ENCODE measurements at regions not wholly inside any gene's neighbourhood (a gene's known extent, or its start where the extent isn't known, plus 50 kb on each side); places are given as distances from the start of the nearest gene placed in this dataset.
"Not testable (repeated sequence)": the region's sequence is repeated elsewhere in the genome, so short reads cannot be mapped to it uniquely, and the experiment has no call there.

DNA sequence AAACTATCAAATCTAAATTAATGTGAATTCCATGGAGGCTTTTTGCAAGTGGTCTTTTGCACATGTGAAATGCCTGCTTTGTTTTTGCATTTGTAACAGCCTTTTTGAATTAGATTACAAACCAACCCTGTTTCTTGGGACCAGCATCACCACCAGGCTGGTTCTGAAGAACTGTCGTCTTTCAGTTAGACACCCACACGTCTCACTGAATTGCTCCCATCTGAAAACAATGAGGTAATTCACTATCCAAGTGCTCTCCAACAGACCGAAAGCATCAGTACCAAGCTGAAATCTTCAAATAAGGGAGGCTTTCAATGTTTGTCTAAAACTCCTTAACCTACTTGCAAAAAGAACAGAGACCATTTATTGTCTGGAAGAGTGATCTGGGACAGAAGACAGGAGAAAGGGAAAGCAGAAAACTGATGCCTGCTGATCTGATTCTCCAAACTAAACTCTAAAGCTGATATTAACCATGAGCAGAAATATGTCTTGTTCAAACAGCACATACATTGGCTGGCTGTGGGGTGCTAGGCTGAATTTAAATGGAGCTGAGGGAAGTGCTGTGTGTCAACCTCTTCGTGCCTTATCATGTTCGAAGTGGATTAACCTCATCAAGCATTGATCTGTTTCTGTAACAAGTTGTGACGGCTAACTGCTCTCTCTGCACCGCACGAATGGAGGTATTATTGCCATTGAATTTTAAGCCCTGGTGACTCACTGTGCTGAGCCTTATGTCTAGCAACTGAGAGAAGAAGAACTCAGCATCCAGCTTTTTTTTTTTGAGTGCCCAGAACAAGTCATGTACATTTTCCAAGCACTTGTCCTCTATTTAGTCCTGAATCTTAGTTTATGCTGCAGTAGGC lies 213.7 kb upstream of the P2RY1 start:
- DNase-seq (ENCODE audit: low read depth in 2 of 3, low spot score in 2 of 3) = no peak

DNA sequence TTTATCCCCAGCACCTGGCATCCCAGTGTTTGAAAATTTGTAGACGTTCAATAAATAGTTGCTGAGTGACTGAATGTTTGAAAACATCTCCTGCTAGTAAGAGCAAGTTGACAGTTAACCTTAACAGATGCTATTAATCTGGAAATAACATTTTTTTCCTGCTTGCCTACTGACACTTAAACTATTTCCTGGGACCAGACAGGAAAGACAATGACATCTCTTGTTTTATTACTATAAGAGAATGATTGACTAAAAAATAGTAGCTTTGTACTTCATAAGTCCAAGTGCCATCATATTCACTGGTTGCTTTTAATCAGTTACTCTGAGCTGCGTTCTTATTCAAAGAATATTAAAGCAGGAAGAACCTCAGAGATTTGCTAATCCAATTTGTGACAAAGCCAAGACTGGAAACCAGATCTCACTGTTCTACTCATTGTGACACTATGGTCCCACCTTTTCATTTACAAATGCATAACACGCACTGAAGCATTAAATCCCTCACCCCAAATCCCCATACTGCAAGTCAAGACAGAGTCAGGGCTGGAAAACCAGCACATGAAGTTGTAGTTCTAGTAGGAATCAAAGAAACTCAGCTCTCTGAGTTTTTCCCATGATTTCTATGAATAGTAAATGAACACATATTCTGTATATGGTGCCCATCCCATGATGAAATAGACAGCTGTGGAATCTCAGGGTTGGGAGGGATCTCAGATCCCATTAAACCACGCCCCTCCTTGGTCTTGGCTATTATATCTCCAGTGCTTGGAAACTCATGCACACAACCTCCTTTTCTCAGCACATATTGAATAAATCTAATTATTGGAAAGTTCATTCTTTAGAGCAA lies 212.7 kb upstream of the P2RY1 start:
- DNase-seq (ENCODE audit: low read depth in 2 of 3, low spot score in 2 of 3) = no peak

GRCh38 chr3:152622811-152623167 lies 212.1 kb upstream of the P2RY1 start:
- no peak for DNase-seq (ENCODE audit: low read depth in 2 of 3, low spot score in 2 of 3)

DNA sequence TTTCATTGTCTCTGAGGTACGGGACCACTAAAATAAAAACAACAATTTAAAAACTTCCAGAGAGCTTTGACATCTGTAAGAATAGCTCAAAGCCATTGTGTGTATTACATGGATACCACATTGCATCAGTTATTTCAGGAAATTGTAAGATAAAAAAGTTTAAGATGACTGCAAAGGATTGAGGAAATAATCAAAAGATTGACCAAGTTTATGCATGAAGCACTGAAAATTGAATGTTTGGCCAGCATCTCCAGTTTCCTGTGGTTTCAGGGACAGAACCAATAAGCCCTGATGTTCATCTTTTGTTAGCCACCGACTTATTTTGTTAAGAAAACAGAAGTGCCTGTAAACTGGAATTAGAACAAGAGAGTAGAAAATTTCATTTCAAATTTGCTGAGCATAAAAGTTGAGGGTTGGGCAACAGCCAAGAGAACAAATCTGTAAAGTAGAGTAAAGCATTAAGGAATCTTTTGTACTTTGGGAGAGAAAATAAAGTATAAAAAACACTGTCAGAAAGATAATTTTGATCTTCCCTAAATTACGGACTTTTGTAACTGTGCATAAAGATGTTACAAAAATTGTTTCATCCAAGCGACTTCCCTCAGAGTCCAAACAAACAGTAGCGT lies 211.5 kb upstream of the P2RY1 start:
- DNase-seq (ENCODE audit: low read depth in 2 of 3, low spot score in 2 of 3) = no peak

DNA sequence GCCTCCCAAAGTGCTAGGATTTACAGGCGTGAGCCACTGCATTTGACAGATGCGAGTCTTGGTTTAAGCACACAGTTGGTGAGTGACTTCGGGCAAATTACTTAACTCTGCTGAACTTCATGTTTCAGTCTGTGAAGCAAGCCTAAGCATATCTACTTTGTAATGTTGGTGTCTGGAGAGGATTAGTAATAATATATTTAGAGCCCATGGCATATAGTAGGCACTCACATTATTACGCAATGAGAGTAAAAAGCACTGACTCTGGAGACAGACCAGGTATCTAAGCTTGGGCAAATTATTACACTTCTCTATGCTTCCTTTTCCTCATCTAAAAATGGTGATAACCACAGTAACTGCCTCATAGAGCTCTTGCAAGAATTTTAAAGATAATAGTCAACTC lies 208.7 kb upstream of the P2RY1 start:
- DNase-seq (ENCODE audit: low read depth in 2 of 3, low spot score in 2 of 3) = no peak

GRCh38 chr3:152628496-152628895 lies 206.4 kb upstream of the P2RY1 start:
- no peak for DNase-seq (ENCODE audit: low read depth in 2 of 3, low spot score in 2 of 3)

- no peak for DNase-seq (ENCODE audit: low read depth in 2 of 3, low spot score in 2 of 3)
Observed at GRCh38 chr3:152629363-152630122, 205.4 kb upstream of the P2RY1 start.

DNA sequence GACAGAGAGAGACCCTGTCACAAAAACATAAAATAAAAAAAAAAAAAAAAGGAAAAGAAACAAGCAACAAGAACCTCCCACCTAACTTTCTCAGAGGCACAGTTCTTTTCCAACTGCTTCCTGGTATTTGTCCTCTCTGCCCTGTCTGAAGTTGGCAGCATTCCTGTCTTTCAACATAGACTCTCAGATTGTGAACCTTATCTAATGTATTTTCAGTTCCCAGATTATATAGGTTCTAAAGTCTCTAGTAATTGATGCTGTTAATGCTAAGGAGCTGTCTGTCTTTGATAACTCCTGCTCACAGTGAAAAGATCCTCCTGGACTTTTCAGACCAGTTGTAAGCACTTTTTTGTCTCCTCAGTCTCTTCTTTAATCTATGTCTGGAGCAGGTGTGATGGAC lies 199.5 kb upstream of the P2RY1 start:
- DNase-seq (ENCODE audit: low read depth in 2 of 3, low spot score in 2 of 3) = no peak

GRCh38 chr3:152636651-152637050 lies 198.3 kb upstream of the P2RY1 start:
- no peak for DNase-seq (ENCODE audit: low read depth in 2 of 3, low spot score in 2 of 3)

GRCh38 chr3:152638214-152638613 lies 196.7 kb upstream of the P2RY1 start:
- DNase-seq (ENCODE audit: low read depth in 2 of 3, low spot score in 2 of 3) = no peak

- DNase-seq (ENCODE audit: low read depth in 2 of 3, low spot score in 2 of 3) = no peak
Observed at GRCh38 chr3:152638707-152639450, 196.1 kb upstream of the P2RY1 start.

GRCh38 chr3:152641198-152641597 lies 193.7 kb upstream of the P2RY1 start:
- no peak for DNase-seq (ENCODE audit: low read depth in 2 of 3, low spot score in 2 of 3)

DNA sequence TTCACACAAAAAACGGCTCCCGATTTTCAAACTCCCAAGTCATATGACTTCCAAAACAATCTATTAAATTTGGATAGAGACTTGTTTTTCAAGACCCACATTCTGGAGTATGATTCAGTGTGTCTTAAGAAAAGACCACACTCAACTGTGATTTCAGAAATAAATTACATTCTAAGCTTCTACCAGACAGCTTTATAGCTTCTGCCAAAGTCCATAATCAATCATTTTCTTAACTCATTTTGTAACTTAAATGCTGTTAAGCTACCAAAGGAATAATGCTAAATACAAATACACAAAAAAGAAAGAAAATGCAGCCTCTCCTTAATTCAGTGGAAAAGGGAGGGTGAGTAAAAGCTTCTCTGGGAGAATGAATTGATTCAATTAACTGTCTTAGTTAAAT lies 192.3 kb upstream of the P2RY1 start:
- DNase-seq (ENCODE audit: low read depth in 2 of 3, low spot score in 2 of 3) = no peak

DNA sequence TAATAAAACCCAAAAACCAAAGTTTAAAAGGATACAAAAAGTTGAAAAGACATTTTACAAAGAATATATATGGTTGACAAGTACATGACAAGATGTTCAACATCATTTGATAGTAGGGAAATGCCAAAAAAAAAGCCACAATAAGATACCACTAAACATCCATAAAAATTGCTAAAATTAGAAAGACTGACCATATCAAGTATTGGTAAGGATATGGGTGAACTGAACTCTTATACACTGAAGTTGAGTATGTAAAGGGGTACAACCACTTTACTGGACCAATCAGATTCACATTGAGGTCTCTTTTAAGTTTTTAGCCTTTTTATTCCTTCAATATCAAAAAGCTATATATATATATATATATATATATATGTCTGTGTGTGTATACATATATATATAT lies 190.5 kb upstream of the P2RY1 start:
- DNase-seq (ENCODE audit: low read depth in 2 of 3, low spot score in 2 of 3) = no peak

GRCh38 chr3:152646004-152646403 lies 188.9 kb upstream of the P2RY1 start:
- no peak for DNase-seq (ENCODE audit: low read depth in 2 of 3, low spot score in 2 of 3)

GRCh38 chr3:152650177-152650576 lies 184.8 kb upstream of the P2RY1 start:
- DNase-seq (ENCODE audit: low read depth in 2 of 3, low spot score in 2 of 3) = no peak

GRCh38 chr3:152650923-152651322 lies 184.0 kb upstream of the P2RY1 start:
- not testable (repeated sequence) for DNase-seq (ENCODE audit: low read depth in 2 of 3, low spot score in 2 of 3)

DNA sequence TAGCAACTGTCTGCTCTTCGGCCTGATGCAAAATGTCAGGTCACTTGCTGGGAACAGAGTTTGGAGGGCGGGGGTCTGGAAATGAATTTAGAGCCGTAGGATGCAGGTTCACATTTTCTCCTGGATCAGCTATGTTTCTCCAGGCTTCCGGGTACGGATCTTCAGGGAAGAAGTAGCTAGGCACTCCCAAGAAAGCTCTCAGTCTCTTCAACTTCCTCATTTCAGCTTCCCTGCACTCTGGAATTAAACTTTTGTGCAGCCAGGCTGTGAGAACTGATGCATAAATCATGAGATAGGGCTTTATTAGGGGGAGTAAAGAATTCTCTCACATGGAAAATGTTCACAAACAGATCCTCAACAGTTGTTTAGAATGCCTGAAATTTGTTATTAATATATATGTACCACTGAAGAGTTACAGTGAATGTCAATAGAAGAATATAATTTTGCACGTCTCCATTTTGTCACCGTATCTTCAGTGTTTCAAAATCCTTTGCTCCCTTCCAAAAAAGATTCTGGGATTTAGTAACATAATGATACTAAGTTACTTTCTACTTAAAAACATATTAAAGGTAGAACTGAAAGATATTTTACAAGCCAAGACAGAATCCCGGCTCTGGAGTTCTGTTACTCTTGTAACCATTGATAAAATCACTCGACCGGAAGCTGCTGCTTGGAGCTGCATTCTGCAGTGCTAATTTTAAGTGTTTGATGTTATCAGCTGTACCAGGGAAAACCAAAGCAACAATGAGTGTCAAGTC lies 178.5 kb upstream of the P2RY1 start:
- DNase-seq (ENCODE audit: low read depth in 2 of 3, low spot score in 2 of 3) = no peak

DNA sequence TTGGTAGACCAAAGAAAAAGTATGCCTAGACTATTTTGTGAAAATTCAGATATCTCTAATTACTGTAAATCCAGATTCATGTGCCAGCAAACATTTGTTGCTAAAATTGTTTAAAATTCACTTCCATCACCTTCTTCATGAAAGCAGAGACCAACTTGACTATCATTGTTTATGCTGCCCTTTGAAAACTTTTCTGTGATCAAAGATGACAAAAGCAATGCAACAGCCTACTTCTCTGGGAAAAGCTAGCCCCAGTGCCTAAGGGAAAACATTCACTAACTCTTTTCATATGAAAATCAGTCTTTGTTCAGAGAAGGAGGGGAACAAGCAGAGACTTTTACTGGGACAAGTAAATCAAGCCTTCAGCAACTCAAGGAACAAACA lies 178.0 kb upstream of the P2RY1 start:
- no peak for DNase-seq (ENCODE audit: low read depth in 2 of 3, low spot score in 2 of 3)

Data from activated CD8-positive, alpha-beta memory T cell treated with anti-CD3 and anti-CD28 coated beads for 48 hours (primary cell).